ENCODE measurements at regions not wholly inside any gene's neighbourhood (a gene's known extent, or its start where the extent isn't known, plus 50 kb on each side); places are given as distances from the start of the nearest gene placed in this dataset.
A peak's percentile ranks its signal among the peaks of the same experiment; 100 is the strongest.
"Not testable (repeated sequence)": the region's sequence is repeated elsewhere in the genome, so short reads cannot be mapped to it uniquely, and the experiment has no call there.

DNA sequence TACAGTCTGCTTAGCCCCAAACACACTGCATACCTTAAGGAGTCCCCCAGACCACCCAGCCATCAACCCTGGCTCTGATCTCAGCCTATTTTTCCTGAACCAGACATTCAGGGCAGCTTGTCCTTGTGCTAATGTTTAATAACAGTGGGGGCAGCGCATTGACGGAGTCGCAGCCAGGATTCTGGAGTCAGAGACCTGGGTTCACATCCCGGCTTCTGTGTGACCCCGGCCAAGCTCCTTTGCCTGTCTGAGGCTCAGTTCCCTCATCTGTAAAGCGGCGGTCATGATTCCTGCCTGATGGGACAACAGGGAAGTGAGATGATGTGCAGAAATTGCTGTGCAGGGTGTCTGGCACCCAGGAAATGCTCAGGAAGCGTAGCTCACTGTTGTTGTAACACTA, 63.1 kb downstream of the MATN1 start:
- DNase-seq: no peak

DNA sequence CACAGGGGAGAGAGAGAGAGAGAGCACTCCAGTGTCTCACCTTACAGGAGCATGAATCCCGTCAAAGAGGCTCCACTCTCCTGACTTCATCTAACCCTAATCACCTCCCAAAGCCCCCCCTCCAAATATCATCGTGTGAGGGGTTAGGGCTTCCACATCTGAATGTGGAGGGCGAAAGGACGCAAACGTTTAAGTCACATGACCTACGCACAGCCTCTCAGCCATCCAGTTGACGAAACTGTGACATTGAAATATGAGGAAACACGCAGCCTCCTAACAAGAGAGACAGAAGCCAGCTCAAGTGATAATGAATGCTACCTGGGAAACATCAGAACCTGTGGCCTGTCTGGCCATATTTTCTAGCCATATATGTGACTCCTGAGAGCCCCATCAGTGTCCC, 63.7 kb downstream of the MATN1 start:
- no peak for DNase-seq

GRCh38 chr1:30658375-30658774, 65.0 kb downstream of the MATN1 start:
- not testable (repeated sequence) for DNase-seq

DNA sequence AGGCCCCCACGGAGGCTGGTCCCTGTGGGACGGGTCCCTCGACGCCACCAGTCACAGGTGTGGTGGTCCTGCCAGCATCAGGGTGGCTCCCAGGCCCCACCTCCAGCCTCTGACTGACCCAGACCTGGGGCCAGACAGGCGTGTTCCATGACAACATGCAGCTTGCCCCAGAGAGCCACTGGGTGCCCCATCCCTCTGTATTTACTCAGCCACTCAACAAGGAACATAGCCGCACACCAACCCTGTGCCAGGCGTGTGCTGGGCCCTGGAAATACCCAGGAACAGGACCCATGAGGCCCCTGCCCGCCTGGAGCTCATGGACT, 65.4 kb downstream of the MATN1 start:
- no peak for DNase-seq

GRCh38 chr1:30657131-30658013, 66.0 kb downstream of the MATN1 start:
- no peak for DNase-seq

- DNase-seq: no peak
These were observed 67.0 kb downstream of the MATN1 start for GRCh38 chr1:30656171-30656940.

DNA sequence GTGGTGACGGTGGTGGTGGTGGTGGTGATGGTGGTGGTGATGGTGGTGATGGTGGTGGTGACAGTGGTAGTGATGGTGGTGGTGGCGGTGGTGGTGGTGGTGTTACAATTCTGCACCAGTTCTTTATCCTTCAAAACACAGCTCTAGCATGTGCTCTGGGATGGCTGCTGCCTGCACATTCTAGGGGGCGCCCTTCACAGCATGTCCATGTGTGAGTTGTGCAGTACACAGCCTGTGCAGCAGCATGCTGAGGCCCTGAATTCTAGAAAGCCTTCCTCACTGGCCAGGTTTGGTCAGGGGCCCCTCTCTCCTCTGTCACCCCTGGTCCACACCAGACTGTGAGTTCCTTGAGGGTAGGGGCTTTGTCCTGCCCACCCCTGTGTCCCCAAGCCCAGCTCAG, 67.7 kb downstream of the MATN1 start:
- DNase-seq: no peak

GRCh38 chr1:30654188-30654587, 69.2 kb downstream of the MATN1 start:
- DNase-seq: no peak

DNA sequence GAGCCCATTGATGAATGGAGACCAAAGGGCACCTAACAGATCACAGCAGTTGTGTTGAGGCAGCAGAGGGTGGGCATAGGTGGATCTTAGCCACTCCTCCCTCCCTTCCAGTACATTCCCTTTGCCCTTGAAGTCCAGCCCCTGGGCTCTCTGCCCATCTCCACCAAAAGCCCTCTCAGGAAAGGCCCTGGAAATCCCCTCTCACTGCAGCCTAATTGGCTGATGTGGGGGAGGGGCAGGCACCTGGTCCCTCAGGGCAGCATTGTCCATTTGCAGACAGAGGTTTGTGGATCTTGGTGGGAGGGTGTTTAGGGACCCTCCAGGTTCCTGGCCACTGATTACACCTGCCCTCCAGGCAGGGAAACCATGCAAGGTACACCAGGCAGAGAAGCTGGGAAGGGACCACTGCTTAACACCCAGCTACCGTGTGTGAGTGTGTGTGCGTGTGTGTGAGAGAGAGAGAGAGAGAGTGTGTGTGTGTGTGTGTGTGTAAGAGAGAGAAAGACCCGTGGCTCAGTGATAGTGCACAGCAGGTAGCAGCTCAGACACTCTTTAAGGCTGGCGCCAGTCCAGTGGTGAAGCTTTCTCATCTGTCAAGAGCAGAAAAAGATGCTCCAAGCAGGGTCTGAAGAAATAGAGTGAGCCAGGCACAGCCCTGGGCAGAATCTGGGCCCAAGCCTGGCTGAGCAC, 71.1 kb downstream of the MATN1 start:
- no peak for DNase-seq

DNA sequence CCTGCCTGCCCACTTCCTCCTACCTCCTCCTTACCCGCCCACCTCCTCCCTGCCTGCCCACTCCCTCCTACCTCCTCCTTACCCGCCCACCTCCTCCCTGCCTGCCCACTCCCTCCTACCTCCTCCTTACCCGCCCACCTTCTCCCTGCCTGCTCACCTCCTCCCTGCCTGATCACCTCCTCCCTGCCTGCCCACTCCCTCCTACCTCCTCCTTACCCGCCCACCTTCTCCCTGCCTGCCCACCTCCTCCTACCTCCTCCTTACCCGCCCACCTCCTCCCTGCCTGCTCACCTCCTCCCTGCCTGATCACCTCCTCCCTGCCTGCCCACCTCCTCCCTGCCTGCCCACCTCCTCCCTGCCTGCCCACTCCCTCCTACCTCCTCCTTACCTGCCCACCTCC, 72.0 kb downstream of the MATN1 start:
- DNase-seq: not testable (repeated sequence)

- no peak for DNase-seq
These were observed 72.4 kb downstream of the MATN1 start for GRCh38 chr1:30650968-30651320.

- DNase-seq: no peak
These were observed 73.1 kb downstream of the MATN1 start for GRCh38 chr1:30650038-30650967.

DNA sequence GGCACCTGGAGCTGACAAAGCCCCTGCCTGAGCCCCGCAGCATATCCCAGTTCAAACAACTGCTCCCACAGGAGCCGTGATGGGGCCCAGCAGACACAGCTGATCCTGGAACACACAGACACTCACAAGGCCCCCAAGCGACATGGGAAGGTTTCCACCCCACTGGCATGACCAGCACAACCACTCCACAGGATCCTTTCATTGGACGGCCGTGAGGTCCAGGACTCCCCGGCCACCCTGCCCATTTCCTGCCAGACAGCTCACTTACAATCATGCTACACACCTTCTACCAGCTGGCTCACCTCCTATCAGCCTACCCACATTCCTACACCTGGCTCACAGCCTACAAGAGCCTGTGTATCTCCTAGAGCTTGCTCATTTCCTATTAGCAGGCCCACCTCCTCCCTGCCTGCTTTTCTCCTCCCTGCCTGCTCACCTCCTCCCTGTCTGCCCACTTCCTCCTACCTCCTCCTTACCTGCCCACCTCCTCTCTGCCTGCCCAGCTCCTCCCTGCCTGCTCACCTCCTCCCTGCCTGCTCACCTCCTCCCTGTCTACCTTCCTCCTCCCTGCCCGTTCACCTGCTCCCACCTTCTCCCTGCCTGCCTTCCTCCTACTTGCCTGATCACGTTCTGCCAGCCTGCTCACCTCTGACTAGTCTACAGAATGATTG, 73.9 kb downstream of the MATN1 start:
- DNase-seq: no peak

DNA sequence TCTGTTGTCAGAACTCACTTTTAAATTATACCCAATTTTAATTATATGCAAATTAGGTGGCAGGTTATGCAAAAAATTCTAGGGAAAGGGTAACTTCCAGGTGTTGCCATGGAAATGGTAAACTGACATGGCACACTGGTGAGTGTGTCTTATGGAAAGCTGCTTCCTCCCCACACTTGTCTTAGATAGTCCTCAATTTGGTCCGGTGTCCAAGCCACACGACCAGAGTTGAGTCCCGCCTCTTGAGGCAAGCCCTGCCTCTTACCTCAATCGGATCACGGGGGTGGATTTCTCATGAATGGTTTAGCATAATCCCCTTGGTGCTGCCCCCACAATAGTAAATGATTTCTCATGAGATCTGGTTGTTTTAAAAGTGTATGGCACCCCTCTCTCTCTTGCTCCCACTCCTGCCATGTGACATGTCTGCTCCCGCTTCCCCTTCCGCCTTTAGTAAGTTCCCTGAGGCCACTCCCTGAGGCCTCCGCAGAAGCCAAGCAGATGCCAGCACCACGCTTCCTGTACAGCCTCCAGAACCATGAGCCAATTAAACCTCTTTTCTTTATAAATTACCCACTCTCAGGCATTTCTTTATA, 74.9 kb downstream of the MATN1 start:
- DNase-seq: no peak

DNA sequence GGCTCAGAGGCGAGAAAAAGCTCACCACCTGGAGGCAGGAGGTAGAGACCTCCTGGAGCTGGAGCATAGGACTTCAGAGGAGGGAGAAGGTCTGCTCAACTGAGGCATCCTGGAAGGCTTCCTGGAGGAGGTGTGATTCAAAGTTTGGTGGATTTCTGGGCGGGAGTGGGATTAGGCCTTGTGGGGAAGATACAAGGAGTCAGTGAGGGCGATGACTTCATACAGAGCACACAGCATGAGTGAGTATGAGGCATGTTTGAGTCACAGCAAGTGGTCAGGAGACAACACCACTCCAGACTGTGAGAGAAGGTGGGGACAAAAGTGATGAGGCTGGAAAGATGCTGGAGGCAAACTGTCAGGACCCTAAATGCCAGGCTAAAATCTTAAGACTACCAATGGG, 77.6 kb downstream of the MATN1 start:
- DNase-seq: peak; percentile 27

DNA sequence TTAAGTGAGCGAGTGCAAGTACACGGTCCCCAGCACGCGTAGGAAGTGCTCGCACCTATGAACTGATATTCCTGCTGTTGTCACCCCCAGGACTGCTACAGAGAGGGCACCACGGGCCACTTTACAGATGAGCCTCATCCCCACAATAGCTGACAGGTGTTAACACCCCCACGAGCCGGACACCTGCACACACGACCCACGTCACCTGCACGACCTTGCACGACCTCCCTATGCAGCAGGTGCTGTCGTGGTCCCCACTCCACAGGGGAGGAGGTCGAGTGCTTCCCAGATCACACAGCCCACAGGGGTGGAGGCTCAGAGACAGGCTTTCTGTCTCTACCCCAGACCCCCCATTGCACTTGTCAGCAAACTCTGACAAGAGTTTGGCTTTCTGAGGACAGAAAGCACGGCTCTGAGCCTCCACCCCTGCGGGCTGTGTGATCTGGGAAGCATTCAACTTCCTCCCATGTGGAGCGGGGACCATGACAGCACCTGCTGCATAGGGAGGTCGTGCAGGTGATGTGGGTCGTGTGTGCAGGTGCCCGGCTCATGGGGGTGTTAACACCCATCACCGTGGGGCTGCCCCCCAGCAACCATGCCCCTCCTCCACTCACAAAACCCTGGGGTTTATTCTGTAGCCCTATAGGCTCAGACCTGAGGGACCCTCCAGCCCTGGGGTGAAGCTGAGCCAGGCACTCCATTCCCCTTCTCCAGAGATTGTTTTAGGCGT, 80.8 kb downstream of the MATN1 start:
- no peak for DNase-seq

- no peak for DNase-seq
These were observed 81.6 kb downstream of the MATN1 start for GRCh38 chr1:30641572-30642353.

DNA sequence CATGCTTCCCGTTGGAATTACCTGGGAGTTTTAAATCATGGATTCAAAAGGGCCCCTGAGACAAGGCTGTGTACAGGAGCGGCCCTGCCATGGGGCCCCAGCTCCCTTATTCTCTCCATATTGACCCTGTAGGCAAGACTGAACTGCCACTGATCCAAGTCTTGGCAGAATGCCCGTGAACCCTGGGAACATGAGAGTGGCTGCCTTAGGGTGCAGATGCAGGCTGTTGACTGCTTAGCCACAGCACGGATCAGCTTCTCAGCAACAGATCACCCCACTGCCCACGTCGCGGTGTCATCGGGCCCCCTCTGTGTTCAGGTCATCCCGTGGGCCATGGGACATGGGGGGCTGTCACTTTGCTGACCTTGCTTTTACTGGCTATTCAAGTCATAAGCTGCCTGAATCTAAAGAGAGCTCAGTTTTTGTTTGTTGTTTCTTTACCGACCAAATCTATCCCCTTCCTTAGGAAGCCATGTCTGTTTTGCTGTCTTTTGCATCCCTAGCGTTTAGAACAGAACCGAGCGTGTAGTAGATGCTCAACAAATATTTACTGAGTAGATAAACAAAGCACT, 83.4 kb downstream of the MATN1 start:
- DNase-seq: no peak

- no peak for DNase-seq
These were observed 84.6 kb downstream of the MATN1 start for GRCh38 chr1:30638811-30639210.

DNA sequence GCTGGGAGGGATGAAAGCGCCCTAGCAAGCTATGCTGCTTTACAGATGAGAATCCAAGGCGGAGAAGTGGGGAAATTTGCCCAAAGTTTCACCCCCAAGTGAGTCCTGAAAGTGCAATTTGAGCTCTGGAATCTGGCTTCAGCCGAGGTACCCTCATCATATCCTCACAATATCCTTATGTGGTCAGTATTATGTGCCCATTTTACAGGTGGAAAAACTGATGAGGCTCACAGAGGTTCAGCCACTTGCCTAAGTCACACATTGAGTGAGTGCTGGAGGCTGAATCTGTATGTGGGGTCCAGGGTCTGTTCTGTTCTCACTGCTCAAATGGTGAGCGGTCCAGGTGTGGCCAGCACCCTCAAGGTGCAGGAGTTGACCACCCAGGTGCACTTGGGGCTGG, 85.3 kb downstream of the MATN1 start:
- DNase-seq: no peak
